ENCODE measurements at regions not wholly inside any gene's neighbourhood (a gene's known extent, or its start where the extent isn't known, plus 50 kb on each side); places are given as distances from the start of the nearest gene placed in this dataset.

DNA sequence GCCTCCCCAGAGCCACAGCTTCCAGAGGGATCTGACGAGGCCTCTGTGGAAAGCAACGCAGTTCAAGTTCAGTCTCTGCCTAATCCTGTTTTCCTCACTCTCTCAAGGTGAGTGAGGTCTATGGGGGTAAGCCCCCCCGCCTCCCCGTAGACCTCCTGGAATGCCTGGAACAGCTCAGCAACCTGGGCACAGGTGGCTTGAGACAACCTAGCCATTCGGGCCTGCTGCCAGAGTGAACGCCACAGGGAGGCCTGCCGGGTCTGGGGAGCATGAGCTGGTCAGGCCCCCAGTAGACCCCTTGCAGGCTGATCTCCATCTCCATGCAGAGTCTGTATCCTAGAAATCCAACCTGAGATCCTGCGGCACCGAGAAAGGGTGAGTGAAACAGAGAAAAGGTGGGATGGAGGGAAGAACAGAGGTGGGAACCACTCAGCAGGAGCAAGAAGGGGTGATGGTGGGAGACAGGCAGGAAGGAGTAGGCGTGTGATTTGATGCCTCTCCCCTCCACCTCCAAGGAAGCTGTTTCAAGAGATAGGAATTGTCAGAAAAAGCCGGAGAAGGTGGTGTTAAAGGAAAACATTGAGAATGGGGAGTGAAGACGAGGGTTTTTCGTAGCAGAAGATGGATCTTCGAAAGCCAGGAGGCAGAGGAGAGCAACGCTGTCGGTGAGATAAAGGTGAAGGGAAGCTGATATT, 123.1 kb upstream of the PRMT8 start:
- Mint-ChIP-seq H3K27me3 (peaks cover 35% of the 10 kb centered on the region), H3K9me3 (no peaks in the 10 kb centered on the region), H3K36me3 (ENCODE audit: low read depth) (no peaks in the 10 kb centered on the region), H3K4me1 (ENCODE audit: low read depth) (no peaks in the 10 kb centered on the region), H3K27ac (no peak overlapping the region), H3K4me3 (no peak overlapping the region)
- DNase-seq (no peak), ATAC-seq (ENCODE audit: poor library complexity) (no peak)
- Histone ChIP-seq H3K36me3 (ENCODE audit: insufficient read depth, low read length) (no peaks in the 10 kb centered on the region), H3K9me3 (ENCODE audit: control insufficient read depth in 1 of 2, insufficient read depth in 1 of 2, low read length in 2 of 2) (no peaks in the 10 kb centered on the region), H3K4me1 (ENCODE audit: insufficient read depth, low read length) (no peaks in the 10 kb centered on the region), H3K4me3 (ENCODE audit: low read length) (no peak overlapping the region), H3K27ac (ENCODE audit: low read depth in 1 of 2, low read length in 2 of 2) (no peak overlapping the region), H3K27me3 (ENCODE audit: control insufficient read depth in 1 of 2, insufficient read depth in 2 of 2, low read length in 2 of 2) (peaks cover 24 to 42% of the 10 kb centered on the region in 2 experiments)
- intact Hi-C loops (cut with DNase I, micrococcal nuclease): no loop called here
- CTCF ChIA-PET: interaction anchor here (0.5 kb wide), 1 partner anchor 1237 kb away, joined by 4 read pairs; no protein-coding TSS in a partner anchor
- POLR2A ChIA-PET: no interaction called here
- TF ChIP-seq, protein P1, sequence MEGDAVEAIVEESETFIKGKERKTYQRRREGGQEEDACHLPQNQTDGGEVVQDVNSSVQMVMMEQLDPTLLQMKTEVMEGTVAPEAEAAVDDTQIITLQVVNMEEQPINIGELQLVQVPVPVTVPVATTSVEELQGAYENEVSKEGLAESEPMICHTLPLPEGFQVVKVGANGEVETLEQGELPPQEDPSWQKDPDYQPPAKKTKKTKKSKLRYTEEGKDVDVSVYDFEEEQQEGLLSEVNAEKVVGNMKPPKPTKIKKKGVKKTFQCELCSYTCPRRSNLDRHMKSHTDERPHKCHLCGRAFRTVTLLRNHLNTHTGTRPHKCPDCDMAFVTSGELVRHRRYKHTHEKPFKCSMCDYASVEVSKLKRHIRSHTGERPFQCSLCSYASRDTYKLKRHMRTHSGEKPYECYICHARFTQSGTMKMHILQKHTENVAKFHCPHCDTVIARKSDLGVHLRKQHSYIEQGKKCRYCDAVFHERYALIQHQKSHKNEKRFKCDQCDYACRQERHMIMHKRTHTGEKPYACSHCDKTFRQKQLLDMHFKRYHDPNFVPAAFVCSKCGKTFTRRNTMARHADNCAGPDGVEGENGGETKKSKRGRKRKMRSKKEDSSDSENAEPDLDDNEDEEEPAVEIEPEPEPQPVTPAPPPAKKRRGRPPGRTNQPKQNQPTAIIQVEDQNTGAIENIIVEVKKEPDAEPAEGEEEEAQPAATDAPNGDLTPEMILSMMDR (IDR thresholded peaks at IDR 0.05): no peak

DNA sequence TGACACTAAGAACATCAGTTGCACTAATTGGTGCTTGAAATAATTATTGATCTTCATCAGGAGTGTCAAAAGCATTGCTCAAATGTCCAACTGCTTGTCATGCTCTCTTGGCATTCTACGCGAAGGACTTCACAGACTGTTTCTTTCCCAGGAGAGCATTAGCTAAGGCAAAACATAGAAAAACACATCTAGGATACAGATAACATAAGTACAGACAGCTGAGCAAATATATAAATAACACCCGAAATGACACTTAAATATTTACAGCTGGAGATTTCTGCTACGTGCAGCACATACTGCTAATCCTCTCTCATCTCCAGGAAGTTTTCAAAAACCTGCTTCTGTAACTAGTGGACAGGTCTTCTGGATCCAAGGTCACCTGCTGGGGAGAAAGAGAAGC, 120.0 kb upstream of the PRMT8 start:
- no peak overlapping the region for H3K27ac ChIP-seq (ENCODE audit: low read depth in 1 of 2, low read length in 2 of 2)
- CTCF ChIA-PET: no interaction called here
- no peaks in the 10 kb centered on the region for H3K36me3 ChIP-seq (ENCODE audit: insufficient read depth, low read length)
- Mint-ChIP-seq H3K4me1 (ENCODE audit: low read depth) (no peaks in the 10 kb centered on the region), H3K9me3 (no peaks in the 10 kb centered on the region), H3K27ac (no peak overlapping the region), H3K27me3 (peaks cover 11% of the 10 kb centered on the region), H3K36me3 (ENCODE audit: low read depth) (no peaks in the 10 kb centered on the region), H3K4me3 (no peak overlapping the region)
- TF ChIP-seq, protein P1 (IDR thresholded peaks at IDR 0.05): no peak
- intact Hi-C loops (cut with DNase I, micrococcal nuclease): loop anchor here in 1 of 2 experiments (10.0 kb wide), 1 partner anchor 214 kb away; no protein-coding TSS in a partner anchor
- no peaks in the 10 kb centered on the region for H3K4me1 ChIP-seq (ENCODE audit: insufficient read depth, low read length)
- no peak overlapping the region for H3K4me3 ChIP-seq (ENCODE audit: low read length)
- peaks cover 9 to 25% of the 10 kb centered on the region in 2 experiments for H3K27me3 ChIP-seq (ENCODE audit: control insufficient read depth in 1 of 2, insufficient read depth in 2 of 2, low read length in 2 of 2)
- DNase-seq (no peak), ATAC-seq (ENCODE audit: poor library complexity) (no peak)
- H3K9me3 ChIP-seq (ENCODE audit: control insufficient read depth in 1 of 2, insufficient read depth in 1 of 2, low read length in 2 of 2): no peaks in the 10 kb centered on the region
- POLR2A ChIA-PET: no interaction called here

DNA sequence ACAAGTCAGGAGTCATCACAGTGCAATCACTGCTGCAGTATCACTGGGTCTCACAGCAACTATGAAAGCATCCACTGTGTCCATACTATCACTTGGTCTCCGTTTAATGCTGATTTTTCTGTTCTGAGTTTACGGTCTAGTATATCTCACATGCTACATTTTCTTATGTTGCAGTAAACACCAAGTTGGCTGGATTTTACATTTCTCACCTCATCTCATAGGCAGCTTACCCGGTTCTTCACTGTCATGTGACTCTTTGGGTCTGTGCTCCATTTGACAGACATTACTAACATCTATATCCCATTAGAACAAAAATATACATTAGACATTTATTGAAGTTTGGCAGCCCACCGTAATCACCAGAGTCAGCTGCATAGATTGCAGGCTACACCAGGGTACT, 115.7 kb upstream of the PRMT8 start:
- Mint-ChIP-seq H3K4me1 (ENCODE audit: low read depth) (no peaks in the 10 kb centered on the region), H3K27ac (no peak overlapping the region), H3K9me3 (no peaks in the 10 kb centered on the region), H3K27me3 (peaks cover 9% of the 10 kb centered on the region), H3K36me3 (ENCODE audit: low read depth) (no peaks in the 10 kb centered on the region), H3K4me3 (no peak overlapping the region)
- no peak overlapping the region for H3K4me3 ChIP-seq (ENCODE audit: low read length)
- POLR2A ChIA-PET: no interaction called here
- TF ChIP-seq, protein P1 (IDR thresholded peaks at IDR 0.05): no peak
- intact Hi-C loops (cut with DNase I, micrococcal nuclease): loop anchor here in 1 of 2 experiments (10.0 kb wide), 1 partner anchor 209 kb away; no protein-coding TSS in a partner anchor
- no peaks in the 10 kb centered on the region for H3K4me1 ChIP-seq (ENCODE audit: insufficient read depth, low read length)
- CTCF ChIA-PET: no interaction called here
- peaks cover 0 to 6% of the 10 kb centered on the region in 2 experiments for H3K9me3 ChIP-seq (ENCODE audit: control insufficient read depth in 1 of 2, insufficient read depth in 1 of 2, low read length in 2 of 2)
- ATAC-seq (ENCODE audit: poor library complexity): no peak
- H3K27me3 ChIP-seq (ENCODE audit: control insufficient read depth in 1 of 2, insufficient read depth in 2 of 2, low read length in 2 of 2): peaks cover 0 to 6% of the 10 kb centered on the region in 2 experiments
- no peak overlapping the region for H3K27ac ChIP-seq (ENCODE audit: low read depth in 1 of 2, low read length in 2 of 2)
- no peak for DNase-seq
- no peaks in the 10 kb centered on the region for H3K36me3 ChIP-seq (ENCODE audit: insufficient read depth, low read length)

Measured in CD4-positive, alpha-beta T cell (primary cell).